ENCODE measurements at regions not wholly inside any gene's neighbourhood (a gene's known extent, or its start where the extent isn't known, plus 50 kb on each side); places are given as distances from the start of the nearest gene placed in this dataset.
"Not testable (repeated sequence)": the region's sequence is repeated elsewhere in the genome, so short reads cannot be mapped to it uniquely, and the experiment has no call there.

DNA sequence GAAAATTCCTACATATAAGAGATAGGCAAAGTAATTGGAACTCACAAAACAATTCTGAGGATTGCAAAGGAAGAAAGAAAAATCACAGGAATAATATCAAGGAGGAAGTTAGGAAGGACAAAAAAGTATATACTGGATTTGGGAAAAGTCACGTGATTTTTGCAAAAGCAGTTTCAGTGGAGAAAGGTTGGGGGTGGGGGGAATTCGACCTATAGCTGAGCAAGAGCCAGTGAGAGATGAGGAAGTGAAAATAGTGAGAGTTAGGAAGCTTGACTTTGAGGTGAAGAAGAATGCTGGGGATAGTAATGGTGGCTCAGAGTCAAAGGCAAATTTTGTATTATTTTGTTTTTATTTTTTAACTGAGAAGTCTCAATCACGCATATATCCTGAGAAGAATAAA, 438.0 kb upstream of the PMFBP1 start:
- H3K4me3 Mint-ChIP-seq = no peak overlapping the region
- no peak for ATAC-seq (replicated peaks in 1 of 2)
- H3K27me3 Mint-ChIP-seq (ENCODE audit: low read depth) = no peaks in the 10 kb centered on the region
- H3K9me3 Mint-ChIP-seq = no peaks in the 10 kb centered on the region
- no peak for DNase-seq
- H3K27ac Mint-ChIP-seq = no peak overlapping the region
- H3K4me1 Mint-ChIP-seq (ENCODE audit: low read depth) = no peaks in the 10 kb centered on the region
- peaks cover 0 to 2% of the 10 kb centered on the region in 2 donors for H3K36me3 Mint-ChIP-seq (ENCODE audit: insufficient read depth in 2 of 2)

GRCh38 chr16:72609066-72609465, 437.1 kb upstream of the PMFBP1 start:
- H3K4me1 Mint-ChIP-seq (ENCODE audit: low read depth) = no peaks in the 10 kb centered on the region
- no peak overlapping the region for H3K27ac Mint-ChIP-seq

DNA sequence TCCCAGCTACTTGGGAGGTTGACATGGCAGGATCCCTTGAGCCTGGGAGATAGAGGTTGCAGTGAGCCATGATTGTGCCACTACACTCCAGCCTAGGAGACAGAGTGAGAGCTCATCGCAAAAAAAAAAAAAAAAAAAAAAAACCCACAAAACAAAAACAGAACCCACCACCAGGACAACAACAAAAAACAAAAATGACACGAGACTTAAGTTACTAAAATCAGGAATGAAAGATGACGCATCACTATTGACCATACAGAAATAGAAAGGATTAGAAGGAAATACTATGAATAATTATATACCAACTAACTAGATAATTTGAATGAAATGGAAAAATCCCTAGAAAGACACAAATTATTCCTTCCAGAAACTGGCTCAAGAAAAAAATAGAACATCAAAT, 432.4 kb upstream of the PMFBP1 start:
- H3K4me3 Mint-ChIP-seq = no peak overlapping the region
- peaks cover 0 to 2% of the 10 kb centered on the region in 2 donors for H3K9me3 Mint-ChIP-seq
- ATAC-seq (replicated peaks in 1 of 2) = no peak
- H3K36me3 Mint-ChIP-seq (ENCODE audit: insufficient read depth in 2 of 2) = no peaks in the 10 kb centered on the region
- H3K27ac Mint-ChIP-seq = no peak overlapping the region
- H3K4me1 Mint-ChIP-seq (ENCODE audit: low read depth) = no peaks in the 10 kb centered on the region
- no peaks in the 10 kb centered on the region for H3K27me3 Mint-ChIP-seq (ENCODE audit: low read depth)
- no peak for DNase-seq

More at GRCh38 chr16:72609066-72609465, 437.1 kb upstream of the PMFBP1 start:
- no peak for DNase-seq
- no peaks in the 10 kb centered on the region for H3K27me3 Mint-ChIP-seq (ENCODE audit: low read depth)
- peaks cover 0 to 2% of the 10 kb centered on the region in 2 donors for H3K9me3 Mint-ChIP-seq
- H3K4me3 Mint-ChIP-seq = no peak overlapping the region
- H3K36me3 Mint-ChIP-seq (ENCODE audit: insufficient read depth in 2 of 2) = peaks cover 0 to 2% of the 10 kb centered on the region in 2 donors
- ATAC-seq (replicated peaks in 1 of 2) = no peak

DNA sequence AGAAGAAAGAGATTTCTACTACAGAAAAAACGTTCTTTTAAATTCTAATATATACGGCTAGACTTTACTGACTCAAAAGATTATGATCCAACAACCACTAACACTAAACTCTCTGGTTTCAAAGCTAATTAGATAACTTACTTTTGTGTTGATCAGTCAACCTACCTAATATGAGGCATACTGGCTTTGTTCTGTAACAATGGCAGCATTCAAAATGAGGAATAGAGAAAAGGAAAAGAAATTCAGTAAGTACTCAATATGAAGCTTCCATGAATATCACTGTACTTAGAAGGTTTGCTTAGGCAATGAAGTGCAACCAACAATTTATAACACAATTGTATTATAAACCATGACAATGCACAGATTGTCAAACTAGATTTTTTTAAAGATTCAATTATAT, 430.5 kb upstream of the PMFBP1 start:
- ATAC-seq (replicated peaks in 1 of 2) (no peak), DNase-seq (no peak)
- Mint-ChIP-seq H3K4me3 (no peak overlapping the region), H3K36me3 (ENCODE audit: insufficient read depth in 2 of 2) (no peaks in the 10 kb centered on the region), H3K4me1 (ENCODE audit: low read depth) (no peaks in the 10 kb centered on the region), H3K27me3 (ENCODE audit: low read depth) (no peaks in the 10 kb centered on the region), H3K27ac (no peak overlapping the region), H3K9me3 (peaks cover 0 to 2% of the 10 kb centered on the region in 2 donors)

DNA sequence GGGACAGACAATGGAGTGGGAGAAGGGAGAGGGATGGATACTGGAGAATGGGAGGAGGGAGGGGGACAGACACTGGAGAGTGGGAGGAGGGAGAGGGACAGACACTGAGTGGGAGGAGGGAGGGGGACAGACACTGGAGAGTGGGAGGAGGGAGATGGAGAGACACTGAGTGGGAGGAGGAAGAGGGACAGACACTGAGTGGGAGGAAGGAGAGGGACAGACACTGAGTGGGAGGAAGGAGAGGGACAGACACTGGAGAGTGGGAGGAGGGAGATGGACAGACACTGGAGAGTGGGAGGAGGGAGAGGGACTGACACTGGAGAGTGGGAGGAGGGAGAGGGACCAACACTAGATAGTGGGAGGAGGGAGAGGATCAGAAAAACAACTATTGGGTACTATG, 426.7 kb upstream of the PMFBP1 start:
- no peak overlapping the region for H3K4me3 Mint-ChIP-seq
- no peak for ATAC-seq (replicated peaks in 1 of 2)

DNA sequence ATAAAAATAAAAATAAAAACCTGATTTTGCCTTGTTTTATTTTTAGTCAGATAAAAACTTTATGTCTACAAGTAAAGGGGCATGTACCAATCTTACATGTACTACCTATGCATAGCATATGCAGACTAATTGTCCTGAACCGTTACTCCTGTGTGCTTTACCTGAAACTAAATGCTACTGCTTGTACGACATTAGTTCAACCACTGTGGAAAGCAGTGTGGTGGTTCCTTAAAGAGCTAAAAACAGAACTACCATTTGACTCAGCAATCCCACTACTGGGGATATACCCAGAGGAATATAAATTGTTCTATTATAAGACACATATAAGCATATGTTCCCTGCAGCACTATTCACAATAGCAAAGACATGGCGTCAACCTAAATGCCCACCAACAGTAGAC, 426.0 kb upstream of the PMFBP1 start:
- Mint-ChIP-seq H3K27ac (no peak overlapping the region), H3K9me3 (no peaks in the 10 kb centered on the region), H3K4me1 (ENCODE audit: low read depth) (no peaks in the 10 kb centered on the region), H3K4me3 (no peak overlapping the region), H3K27me3 (ENCODE audit: low read depth) (no peaks in the 10 kb centered on the region), H3K36me3 (ENCODE audit: insufficient read depth in 2 of 2) (no peaks in the 10 kb centered on the region)
- DNase-seq = no peak
- no peak for ATAC-seq (replicated peaks in 1 of 2)

More for the DNA sequence above, 426.7 kb upstream of the PMFBP1 start:
- Mint-ChIP-seq H3K27ac (no peak overlapping the region), H3K27me3 (ENCODE audit: low read depth) (no peaks in the 10 kb centered on the region), H3K9me3 (no peaks in the 10 kb centered on the region), H3K4me1 (ENCODE audit: low read depth) (no peaks in the 10 kb centered on the region), H3K36me3 (ENCODE audit: insufficient read depth in 2 of 2) (no peaks in the 10 kb centered on the region)
- DNase-seq = no peak

- H3K9me3 Mint-ChIP-seq = no peaks in the 10 kb centered on the region
- no peaks in the 10 kb centered on the region for H3K36me3 Mint-ChIP-seq (ENCODE audit: insufficient read depth in 2 of 2)
- no peak overlapping the region for H3K4me3 Mint-ChIP-seq
- ATAC-seq (replicated peaks in 1 of 2) (no peak), DNase-seq (no peak)
- no peaks in the 10 kb centered on the region for H3K27me3 Mint-ChIP-seq (ENCODE audit: low read depth)
- no peaks in the 10 kb centered on the region for H3K4me1 Mint-ChIP-seq (ENCODE audit: low read depth)
- no peak overlapping the region for H3K27ac Mint-ChIP-seq
Measured at GRCh38 chr16:72596373-72596772, 424.4 kb upstream of the PMFBP1 start.

- H3K27me3 Mint-ChIP-seq (ENCODE audit: low read depth) = no peaks in the 10 kb centered on the region
- peaks cover 4% of the 10 kb centered on the region for H3K4me1 Mint-ChIP-seq (ENCODE audit: low read depth)
- H3K36me3 Mint-ChIP-seq (ENCODE audit: insufficient read depth in 2 of 2) = no peaks in the 10 kb centered on the region
- H3K4me3 Mint-ChIP-seq = no peak overlapping the region
- ATAC-seq (replicated peaks in 1 of 2) (no peak), DNase-seq (no peak)
- H3K9me3 Mint-ChIP-seq = no peaks in the 10 kb centered on the region
- H3K27ac Mint-ChIP-seq = no peak overlapping the region
Measured at GRCh38 chr16:72590151-72590937, 418.4 kb upstream of the PMFBP1 start.

- DNase-seq = no peak
- H3K27ac Mint-ChIP-seq = no peak overlapping the region
Measured at GRCh38 chr16:72588551-72588950, 416.6 kb upstream of the PMFBP1 start.

GRCh38 chr16:72578061-72578460, 406.1 kb upstream of the PMFBP1 start:
- not testable (repeated sequence) for ATAC-seq (replicated peaks in 1 of 2); H3K27ac Mint-ChIP-seq; H3K36me3 Mint-ChIP-seq (ENCODE audit: insufficient read depth in 2 of 2); H3K4me3 Mint-ChIP-seq; DNase-seq; H3K27me3 Mint-ChIP-seq (ENCODE audit: low read depth); H3K4me1 Mint-ChIP-seq (ENCODE audit: low read depth); H3K9me3 Mint-ChIP-seq

More at GRCh38 chr16:72588551-72588950, 416.6 kb upstream of the PMFBP1 start:
- no peak overlapping the region for H3K4me3 Mint-ChIP-seq
- no peaks in the 10 kb centered on the region for H3K9me3 Mint-ChIP-seq
- H3K27me3 Mint-ChIP-seq (ENCODE audit: low read depth) = no peaks in the 10 kb centered on the region
- peaks cover 4% of the 10 kb centered on the region for H3K4me1 Mint-ChIP-seq (ENCODE audit: low read depth)
- ATAC-seq (replicated peaks in 1 of 2) = no peak
- H3K36me3 Mint-ChIP-seq (ENCODE audit: insufficient read depth in 2 of 2) = no peaks in the 10 kb centered on the region

DNA sequence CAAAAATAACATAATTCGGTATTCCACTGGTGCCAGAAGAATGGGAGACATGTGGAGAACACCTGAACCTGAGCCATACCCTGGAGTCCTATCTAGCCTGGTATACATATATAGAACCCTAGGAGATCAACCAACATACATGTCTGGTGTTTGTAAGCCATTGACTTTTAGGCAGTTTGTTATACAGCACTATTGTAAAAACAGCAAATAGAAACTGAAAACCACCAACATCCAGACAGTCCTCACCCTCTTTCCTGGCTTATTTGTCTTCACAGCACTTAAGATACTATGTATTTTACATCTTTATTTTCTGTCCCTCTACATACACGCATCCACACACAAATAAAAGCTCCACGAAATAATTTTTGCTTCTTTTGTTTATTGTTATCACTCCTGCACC, 404.2 kb upstream of the PMFBP1 start:
- no peak for DNase-seq
- H3K27ac Mint-ChIP-seq = peak overlapping the region; percentile 55
- no peak for ATAC-seq (replicated peaks in 1 of 2)
- no peaks in the 10 kb centered on the region for H3K9me3 Mint-ChIP-seq
- H3K4me1 Mint-ChIP-seq (ENCODE audit: low read depth) = no peaks in the 10 kb centered on the region
- H3K27me3 Mint-ChIP-seq (ENCODE audit: low read depth) = no peaks in the 10 kb centered on the region
- H3K4me3 Mint-ChIP-seq = no peak overlapping the region
- peaks cover 0 to 1% of the 10 kb centered on the region in 2 donors for H3K36me3 Mint-ChIP-seq (ENCODE audit: insufficient read depth in 2 of 2)

DNA sequence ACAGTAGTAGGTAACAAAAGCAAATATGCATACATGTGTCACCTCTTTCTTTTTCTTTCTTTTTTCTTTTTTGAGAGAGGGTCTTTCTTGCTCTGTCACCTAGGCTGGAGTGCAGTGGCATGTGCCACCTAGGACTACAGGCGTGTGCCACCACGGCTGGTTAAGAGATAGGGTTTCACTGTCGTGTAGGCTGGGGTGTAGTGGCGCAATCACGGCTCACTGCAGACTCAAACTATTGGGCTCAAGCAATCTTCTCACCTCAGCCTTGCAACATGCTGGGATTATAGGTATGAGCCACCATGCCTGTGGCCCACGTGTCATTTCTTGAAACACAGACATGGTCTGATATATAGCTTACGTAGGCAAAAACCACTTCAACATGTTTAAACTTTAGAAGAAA, 397.7 kb upstream of the PMFBP1 start:
- no peak for ATAC-seq (replicated peaks in 1 of 2)
- no peaks in the 10 kb centered on the region for H3K27me3 Mint-ChIP-seq (ENCODE audit: low read depth)
- H3K9me3 Mint-ChIP-seq = no peaks in the 10 kb centered on the region
- H3K4me3 Mint-ChIP-seq = no peak overlapping the region
- no peaks in the 10 kb centered on the region for H3K4me1 Mint-ChIP-seq (ENCODE audit: low read depth)
- DNase-seq = no peak
- no peaks in the 10 kb centered on the region for H3K36me3 Mint-ChIP-seq (ENCODE audit: insufficient read depth in 2 of 2)
- no peak overlapping the region for H3K27ac Mint-ChIP-seq

DNA sequence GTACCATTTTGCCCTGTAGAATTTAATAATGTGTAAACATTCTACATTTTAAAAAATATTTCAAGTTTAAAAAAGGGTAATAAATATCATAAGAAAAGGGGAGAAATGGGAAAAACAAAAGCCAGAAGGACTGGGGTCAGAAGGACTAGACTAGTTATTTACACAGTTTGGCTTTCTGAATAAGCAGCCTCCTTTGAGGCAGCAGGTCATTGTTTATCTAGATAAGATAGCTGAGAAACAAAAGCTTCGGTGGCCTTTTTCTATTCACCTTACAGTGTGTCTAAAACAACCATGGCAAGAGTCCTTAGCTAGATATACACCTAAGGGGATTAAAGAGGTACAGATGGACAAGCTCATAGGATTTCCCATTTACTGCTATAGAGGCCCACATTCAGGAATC, 396.5 kb upstream of the PMFBP1 start:
- Mint-ChIP-seq H3K36me3 (ENCODE audit: insufficient read depth in 2 of 2) (no peaks in the 10 kb centered on the region), H3K9me3 (no peaks in the 10 kb centered on the region), H3K27me3 (ENCODE audit: low read depth) (no peaks in the 10 kb centered on the region), H3K4me3 (no peak overlapping the region), H3K4me1 (ENCODE audit: low read depth) (no peaks in the 10 kb centered on the region), H3K27ac (no peak overlapping the region)
- DNase-seq (no peak), ATAC-seq (replicated peaks in 1 of 2) (no peak)

GRCh38 chr16:72566174-72566573, 394.2 kb upstream of the PMFBP1 start:
- Mint-ChIP-seq H3K9me3 (no peaks in the 10 kb centered on the region), H3K27ac (no peak overlapping the region), H3K4me1 (ENCODE audit: low read depth) (no peaks in the 10 kb centered on the region), H3K36me3 (ENCODE audit: insufficient read depth in 2 of 2) (no peaks in the 10 kb centered on the region), H3K4me3 (no peak overlapping the region), H3K27me3 (ENCODE audit: low read depth) (no peaks in the 10 kb centered on the region)
- DNase-seq (no peak), ATAC-seq (replicated peaks in 1 of 2) (no peak)

Measured in activated T-cell treated with anti-CD3 and anti-CD28 coated beads, Interleukin-2, amount 50 U/mL, for 72 hours (primary cell).